ENCODE measurements at regions not wholly inside any gene's neighbourhood (a gene's known extent, or its start where the extent isn't known, plus 50 kb on each side); places are given as distances from the start of the nearest gene placed in this dataset.

DNA sequence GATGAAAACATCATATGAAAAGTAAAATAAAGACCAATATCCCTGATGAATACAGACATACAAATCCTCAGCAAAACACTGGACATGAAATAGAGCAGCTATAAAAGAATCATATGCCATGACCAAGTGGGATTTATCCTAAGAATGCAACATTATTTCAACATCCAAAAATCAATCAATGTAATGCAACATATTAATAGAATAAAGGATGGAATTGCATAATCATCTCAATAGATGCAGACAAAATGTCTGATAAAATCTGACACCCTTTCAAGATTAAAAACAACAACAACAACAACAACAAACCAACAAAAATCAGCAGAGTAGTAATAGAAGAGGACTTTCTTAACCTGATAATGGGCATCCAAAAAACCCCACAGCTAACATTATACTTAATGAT, 63.8 kb upstream of the IL1R1 start:
- DNase-seq, result no peak

DNA sequence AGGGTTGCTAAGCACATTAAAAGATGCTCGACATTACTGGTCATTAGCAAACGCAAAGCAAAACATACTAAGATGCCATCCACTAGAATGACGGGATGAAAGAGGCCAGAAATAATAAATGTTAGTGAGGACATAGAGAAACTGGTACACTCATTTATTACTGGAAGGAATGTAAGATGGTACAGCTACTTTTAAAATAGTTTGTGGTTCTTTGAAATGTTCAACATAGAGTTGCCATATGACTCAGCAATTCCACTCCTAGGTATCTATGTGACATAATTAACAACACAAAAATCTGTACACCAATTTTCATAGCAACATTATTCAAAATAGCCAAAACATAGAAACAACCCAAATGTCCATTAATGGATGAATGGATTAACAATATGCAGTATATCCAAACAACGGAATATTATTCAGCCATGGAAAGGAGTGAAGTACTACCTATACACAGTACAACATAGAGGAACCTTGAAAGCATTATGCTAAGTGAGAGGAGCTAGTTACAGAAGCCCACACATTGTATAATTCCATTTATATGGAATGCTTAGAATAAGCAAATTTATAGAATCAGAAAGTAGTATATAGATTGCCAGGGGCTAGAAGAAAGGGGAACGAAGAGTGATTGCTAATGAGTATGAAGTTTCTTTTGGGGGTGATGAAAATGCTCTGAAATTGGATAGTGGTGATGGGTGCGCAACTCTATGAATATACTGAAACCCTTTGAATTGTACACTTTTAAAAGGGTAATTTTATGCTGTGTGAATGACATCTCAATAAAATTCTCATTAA, 61.9 kb upstream of the IL1R1 start:
- no peak for DNase-seq

DNA sequence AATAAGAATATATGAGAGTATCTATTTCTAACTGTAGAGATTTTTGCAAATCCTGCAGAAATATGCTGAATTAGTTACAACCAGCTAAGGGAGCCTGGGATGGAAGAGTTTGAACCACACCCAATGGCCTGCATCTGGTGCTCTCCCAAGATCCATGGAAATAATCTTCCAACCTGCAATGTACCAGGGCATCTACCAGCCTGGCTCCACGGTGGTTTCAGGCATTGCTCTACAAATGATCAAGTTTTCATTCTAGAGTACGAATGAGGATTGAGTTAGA, 61.4 kb upstream of the IL1R1 start:
- DNase-seq, result no peak

DNA sequence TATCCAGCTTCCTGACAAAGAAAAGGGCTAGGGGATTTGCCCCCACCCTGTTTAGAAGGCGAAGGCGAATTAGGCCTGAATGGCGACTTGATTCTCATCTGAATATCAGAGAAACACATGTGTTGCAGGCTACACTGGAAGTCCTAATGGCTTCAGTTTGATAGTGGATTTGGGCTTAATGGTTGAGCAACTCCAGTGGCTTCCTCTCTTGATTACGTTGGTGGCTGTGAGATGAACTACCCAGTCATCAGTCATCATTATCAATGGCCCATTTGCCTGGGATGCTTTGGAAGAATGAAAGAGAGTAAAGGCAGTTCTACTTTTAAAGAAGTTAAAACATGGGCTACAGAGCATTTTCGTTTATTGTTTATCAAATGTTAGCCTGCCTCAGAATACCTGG, 60.9 kb upstream of the IL1R1 start:
- DNase-seq, result no peak

DNA sequence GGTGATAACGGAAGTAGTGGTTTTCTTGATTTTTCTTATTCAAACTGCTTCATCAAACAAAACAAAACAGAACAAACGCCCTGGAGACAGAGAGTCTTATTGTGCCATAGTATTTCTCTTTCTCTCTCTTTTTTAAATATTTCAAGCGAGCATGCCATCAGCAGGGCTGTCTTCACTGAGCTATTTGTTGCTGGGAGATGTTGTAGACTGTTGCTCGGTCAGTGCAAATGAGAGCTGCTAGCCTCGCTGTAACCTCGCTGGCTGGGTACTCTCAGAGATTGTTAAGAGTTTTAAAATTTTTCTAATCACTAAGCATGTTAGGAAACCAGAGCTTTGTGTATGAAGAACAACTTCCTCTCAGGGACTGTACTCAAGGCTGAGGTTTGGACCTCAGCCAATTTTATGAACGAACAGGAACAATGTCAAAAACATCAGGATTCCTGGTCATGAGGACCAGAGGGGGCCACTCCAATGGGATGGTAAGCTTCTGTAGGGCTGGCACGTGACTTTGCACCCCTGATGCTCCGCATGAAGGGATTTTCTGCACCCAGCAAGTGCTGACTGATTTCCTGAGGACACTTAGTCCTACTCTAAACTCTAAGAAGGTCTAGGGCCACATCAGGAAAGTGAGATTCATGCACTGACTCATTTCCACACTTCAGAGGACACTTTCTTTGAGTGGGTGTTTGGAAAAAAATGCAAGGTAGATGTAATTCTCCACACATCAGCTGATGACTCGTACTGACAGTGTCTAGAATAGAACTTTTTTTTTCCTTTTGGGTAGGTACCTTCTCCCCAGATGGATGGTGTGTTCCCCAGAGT, 59.8 kb upstream of the IL1R1 start:
- DNase-seq, result peak; percentile 6

DNA sequence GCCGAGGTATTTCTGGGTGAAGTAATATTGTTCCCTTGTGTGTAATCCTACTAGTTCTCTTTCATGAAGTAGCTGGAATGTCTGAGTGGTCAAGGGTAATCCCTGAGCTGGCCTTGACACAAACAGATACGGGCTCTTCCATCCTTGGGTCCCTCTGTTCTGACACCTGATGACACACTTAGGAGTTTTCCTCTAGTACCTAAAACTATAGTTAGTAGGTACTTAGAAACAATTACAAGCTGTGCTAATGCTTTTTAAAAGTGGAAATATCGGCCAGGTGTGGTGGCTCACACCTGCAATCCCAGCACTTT, 59.2 kb upstream of the IL1R1 start:
- DNase-seq, result no peak

DNA sequence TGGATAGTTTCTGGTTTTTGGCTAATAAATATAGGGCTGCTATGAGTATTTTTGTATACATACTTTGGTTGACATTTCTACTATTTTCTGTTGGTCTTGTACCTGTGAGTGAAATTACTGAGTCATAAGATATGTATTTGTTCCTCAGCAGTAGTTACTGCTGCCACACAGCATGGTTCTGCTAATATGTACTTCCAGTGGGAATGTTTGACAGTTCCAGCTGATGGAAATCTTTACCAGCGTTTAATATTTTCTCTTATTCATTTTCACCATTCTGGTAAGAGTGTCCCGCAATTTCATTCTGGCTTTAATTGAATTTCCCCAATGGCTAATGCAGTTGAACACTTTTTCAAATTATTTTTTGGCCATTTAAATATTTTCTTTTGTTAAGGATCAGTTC, 57.9 kb upstream of the IL1R1 start:
- DNase-seq, result no peak

DNA sequence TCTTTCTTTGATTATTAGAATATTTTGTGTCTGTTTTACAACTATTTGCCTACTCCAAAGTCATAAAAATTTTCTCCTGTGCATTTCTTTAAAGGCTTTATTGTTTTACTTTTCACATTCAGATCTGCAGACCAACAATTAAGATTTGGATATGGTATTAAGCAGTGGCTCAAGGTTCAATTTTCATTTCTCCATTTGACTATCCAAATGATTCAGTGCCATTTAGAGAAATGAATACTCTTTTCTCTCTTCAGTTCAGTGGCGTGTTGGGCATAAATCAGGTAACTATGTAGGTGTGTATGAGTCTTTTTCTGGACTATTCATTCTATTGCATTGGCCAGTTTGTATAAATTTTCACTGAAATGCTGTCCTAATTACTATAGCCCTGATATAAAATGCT, 57.3 kb upstream of the IL1R1 start:
- no peak for DNase-seq

DNA sequence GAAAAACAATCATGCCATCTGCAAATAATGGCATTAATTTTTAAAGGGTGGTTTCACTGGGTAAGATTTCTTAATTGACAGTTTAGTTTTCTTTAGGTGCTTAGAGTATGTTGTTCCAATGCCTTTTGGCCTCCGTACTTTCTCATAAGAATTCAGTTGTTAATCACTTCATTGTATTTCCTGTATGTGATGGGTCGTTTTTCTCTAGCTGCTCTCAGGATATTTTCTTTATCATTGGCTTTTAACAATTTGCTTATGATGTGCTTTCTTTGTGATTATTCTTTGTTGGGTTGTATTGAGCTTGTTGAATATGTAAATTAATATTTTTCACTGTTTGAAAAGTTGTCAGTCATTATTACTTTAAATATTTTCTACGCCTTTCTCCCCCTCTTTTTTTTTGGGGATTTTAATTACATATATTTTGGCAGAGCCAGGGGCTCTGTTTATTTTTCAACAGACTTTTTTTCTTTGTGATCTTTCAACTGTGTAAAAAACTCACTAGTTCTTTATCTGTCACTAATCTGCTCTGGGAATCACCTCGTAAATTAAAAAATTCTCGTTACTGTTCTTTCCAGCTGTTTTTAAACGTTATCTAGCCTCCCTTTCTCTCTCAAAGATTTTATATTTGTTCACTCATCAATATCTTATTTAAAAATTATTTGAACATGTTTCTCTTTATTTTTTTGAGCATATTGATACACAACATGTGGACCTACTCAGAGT, 56.2 kb upstream of the IL1R1 start:
- DNase-seq, result no peak

DNA sequence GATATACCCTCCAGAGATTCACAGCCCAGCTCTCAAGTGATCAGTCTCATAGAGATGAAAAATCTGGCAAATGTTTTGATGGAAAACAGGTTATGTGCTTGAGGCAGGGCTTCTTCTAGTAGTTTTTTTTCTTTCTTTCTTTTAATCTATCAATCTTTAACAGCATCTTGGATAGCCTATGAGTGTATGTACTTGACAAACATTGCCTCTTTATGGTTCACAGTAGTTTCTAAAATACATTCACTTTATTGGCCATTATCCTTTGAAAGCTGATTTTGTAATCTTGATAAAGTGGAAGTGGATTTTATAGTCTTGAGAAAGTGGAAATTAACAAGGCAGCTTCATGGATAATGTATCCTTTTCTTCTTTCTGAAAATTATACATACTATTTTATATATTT, 51.4 kb upstream of the IL1R1 start:
- DNase-seq, result no peak

DNA sequence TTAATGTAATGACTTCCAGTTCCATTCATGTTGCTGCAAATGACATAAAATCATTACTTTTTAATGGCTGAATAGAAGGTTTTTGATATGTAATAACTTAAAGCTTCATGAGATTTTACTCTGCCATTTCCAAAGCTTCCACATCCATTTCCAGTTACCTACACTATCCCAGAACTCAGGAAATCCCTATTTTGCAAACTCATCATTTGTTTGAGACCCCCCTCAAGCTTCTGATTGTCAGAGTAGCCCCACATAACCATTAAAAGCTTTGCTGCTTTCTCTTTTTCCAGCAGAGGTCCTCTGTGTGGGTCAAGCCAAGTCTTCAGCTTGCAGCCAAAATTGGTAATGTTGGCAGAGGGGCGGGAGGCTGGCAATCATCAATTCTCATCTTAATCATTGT, 50.6 kb upstream of the IL1R1 start:
- no peak for DNase-seq

DNA sequence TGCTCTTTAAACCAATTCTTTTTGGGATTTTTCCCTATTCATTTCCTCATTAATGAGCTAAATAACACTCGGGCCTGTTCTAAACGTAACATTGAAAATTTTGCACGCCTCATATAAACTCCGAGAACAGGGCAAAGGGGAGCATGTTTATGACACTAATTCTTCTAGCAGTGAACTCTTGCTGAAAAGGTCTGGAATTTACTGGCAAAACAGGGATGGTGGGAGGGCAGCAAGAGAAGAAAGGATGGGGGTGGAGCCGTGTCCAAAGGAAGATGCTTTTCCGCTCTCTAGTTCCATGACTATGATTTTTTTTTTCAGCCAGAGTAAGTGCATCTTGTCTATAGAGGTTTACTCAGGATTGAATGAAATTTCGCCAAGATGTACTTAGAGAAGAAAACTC, 50.0 kb upstream of the IL1R1 start:
- no peak for DNase-seq
